AG09309 (cell line): ENCODE measurements at regions not wholly inside any gene's neighbourhood (a gene's known extent, or its start where the extent isn't known, plus 50 kb on each side); places are given as distances from the start of the nearest gene placed in this dataset.

Source experiments
- DNase-seq: peaks from one replicate; pipeline ENCODE4 v3.0.0-alpha.2; 2010; ENCODE audit warnings: low read depth
- H3K4me3 ChIP-seq: 2 replicates; pipeline ENCODE4 v1.5.1; 2011; ENCODE audit warnings: mild to moderate bottlenecking, low read depth, low read length, moderate library complexity; ENCODE audit not compliant: control insufficient read depth
- TF ChIP-seq, protein P1 (sequence below): IDR thresholded peaks from 2 replicates; pipeline ENCODE4 v1.5.1; 2011; ENCODE audit warnings: mild to moderate bottlenecking, low read depth, low read length, inconsistent platforms; ENCODE audit not compliant: insufficient read depth, control insufficient read depth; ENCODE audit errors: missing control alignments

DNA sequence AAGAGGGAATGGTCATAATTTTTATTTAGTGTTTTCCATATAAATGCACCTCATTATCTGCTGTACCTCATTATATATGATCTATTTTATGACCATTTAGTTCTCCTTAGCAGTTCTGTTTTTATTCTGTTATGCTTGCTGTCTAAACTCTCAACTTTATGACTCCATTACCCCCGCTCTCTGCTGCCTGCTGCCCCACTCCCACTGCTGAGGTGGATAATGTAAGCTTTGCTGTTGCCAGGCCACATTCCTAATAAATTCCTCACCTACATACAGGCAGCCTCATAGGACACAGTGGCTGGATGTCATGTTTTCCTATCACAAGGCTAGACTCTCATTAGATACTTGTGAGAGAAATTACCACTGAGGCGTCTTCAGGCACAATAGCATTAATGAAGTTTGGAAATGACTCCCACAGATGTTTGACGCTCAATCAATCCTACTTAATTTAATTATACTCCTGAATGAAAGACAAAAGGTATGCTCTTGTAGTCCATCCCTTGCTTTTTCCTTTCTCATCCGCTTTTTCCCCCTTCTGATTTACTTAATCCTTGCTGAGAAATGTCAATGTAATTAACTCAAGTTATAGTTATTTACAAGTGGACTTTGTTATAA, 497.5 kb upstream of the IGFBP7 start:
- no peak for DNase-seq
- no peak overlapping the region for H3K4me3 ChIP-seq
- TF ChIP-seq, protein P1, sequence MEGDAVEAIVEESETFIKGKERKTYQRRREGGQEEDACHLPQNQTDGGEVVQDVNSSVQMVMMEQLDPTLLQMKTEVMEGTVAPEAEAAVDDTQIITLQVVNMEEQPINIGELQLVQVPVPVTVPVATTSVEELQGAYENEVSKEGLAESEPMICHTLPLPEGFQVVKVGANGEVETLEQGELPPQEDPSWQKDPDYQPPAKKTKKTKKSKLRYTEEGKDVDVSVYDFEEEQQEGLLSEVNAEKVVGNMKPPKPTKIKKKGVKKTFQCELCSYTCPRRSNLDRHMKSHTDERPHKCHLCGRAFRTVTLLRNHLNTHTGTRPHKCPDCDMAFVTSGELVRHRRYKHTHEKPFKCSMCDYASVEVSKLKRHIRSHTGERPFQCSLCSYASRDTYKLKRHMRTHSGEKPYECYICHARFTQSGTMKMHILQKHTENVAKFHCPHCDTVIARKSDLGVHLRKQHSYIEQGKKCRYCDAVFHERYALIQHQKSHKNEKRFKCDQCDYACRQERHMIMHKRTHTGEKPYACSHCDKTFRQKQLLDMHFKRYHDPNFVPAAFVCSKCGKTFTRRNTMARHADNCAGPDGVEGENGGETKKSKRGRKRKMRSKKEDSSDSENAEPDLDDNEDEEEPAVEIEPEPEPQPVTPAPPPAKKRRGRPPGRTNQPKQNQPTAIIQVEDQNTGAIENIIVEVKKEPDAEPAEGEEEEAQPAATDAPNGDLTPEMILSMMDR: no peak

DNA sequence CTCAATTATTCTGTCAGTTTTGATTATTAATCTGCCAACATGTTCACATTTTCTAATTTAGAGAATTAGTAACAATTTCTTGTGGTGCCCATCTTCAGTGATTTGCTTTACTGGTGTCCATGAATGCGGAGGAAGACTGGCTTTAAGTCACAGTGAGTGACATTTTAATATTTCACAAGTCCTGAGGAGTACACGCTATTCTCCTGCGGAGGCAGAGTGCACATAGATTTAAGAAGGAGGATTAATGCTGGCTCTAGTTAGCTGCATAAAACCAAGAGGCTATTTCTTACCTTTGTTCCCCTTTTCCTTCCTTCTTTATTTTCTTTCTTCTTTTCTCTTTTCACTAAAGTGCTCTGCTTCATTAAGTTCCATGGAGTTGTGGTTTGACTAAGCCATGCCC, 495.2 kb upstream of the IGFBP7 start:
- TF ChIP-seq, protein P1: no peak
- DNase-seq: no peak
- H3K4me3 ChIP-seq: no peak overlapping the region

DNA sequence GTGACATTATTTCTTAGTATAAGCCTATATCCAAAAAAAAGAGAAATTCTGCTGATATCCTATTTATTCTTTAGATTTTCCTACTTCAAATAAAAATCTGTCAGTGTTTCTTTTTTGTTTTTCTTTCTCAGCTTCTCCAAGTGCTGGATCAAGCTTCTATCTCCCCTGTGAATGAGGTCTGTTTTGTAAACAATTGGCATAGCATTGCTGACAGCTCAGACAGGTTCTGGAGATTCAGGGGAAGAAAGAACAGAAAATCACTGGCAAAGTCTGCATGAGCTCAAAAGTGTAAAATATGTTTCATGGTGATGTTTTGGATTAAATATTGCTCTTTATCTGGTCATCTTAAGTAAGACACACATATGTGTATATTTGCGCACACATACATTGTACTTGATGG, 492.0 kb upstream of the IGFBP7 start:
- TF ChIP-seq, protein P1: no peak
- no peak overlapping the region for H3K4me3 ChIP-seq
- no peak for DNase-seq

DNA sequence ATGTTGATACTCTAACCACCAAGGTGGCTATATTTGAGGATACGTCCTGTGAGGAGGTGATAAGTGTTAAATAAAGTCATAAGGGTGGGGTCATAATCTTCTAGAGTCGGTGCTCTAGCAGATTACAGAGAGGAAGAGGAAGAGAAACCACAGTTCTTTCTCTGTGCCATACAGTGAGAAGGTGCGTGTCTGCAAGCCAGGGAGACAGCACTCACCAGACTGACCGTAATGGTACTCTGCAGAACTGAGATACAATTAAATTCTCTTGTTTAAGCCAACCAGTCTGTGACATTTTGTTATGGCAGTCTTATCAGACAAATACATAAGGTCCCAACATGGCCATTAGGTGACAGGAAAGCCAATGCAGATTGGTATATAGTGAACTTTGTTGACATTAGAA, 480.9 kb upstream of the IGFBP7 start:
- TF ChIP-seq, protein P1: no peak
- DNase-seq: no peak

DNA sequence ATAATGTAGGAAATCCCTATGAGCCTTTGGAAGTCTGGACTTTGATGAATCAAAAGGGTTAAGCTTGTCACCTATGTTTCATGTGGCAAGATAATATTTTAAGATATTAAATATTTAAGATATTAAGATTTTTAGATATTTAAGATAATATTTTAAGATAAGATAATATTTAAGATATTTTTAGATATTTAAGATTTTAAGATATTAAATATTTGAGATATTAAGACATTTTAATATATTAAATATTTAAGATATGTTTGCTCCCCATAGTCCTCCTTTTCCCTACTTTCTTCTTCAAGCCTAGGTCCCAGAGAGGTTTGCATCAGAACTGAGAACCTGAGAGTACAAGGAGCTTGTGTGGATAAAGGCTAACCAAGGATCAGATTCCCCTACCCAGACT, 478.4 kb upstream of the IGFBP7 start:
- TF ChIP-seq, protein P1: no peak
- DNase-seq: no peak

More for the DNA sequence above, 480.9 kb upstream of the IGFBP7 start:
- H3K4me3 ChIP-seq: no peak overlapping the region

DNA sequence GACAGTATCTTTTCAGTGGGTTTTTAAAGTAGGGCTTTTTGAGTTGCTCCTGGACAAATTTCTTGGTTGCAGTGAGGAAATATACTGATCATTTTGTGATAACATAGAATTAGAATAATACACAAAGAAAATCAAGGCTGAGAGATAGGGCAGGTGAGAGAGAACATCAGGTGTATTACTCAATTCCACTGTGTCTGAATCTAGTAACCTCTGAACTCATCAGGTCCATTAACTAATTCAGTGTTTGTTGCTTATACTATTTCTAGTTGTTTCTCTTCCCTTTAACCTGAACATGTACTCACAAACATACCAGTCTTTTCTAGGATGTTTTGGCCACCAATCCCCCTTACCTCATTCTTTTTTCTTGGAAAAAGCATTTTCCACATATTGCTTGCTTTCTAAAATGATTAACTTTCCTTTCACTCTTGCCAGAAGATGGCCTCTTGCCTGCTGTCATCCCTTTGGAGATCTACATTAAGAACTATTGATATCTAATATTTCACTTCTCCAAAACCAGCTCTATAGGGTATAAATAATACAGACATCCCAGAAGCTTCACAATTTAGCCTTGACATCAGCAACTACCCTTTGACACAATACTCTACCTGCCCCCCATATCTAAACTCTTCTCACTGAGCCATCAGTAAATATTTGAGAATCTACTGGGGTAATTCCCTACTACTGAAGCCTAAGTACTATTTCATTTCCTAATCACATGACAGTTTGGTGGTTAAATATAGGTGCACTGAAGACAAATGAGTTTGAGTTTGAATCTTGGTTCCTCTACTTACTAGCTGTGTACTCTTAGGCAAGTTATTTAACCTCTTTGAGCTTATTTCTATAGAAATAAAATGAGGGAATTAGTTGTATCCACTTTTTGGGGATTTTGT, 470.8 kb upstream of the IGFBP7 start:
- no peak overlapping the region for H3K4me3 ChIP-seq
- DNase-seq: no peak
- TF ChIP-seq, protein P1: no peak

More for the DNA sequence above, 478.4 kb upstream of the IGFBP7 start:
- H3K4me3 ChIP-seq: no peak overlapping the region
